ENCODE measurements at regions not wholly inside any gene's neighbourhood (a gene's known extent, or its start where the extent isn't known, plus 50 kb on each side); places are given as distances from the start of the nearest gene placed in this dataset.

GRCh38 chr20:55745840-55746239, 259.5 kb downstream of the CBLN4 start:
- Histone ChIP-seq H3K9me2 (replicated peaks; ENCODE audit: insufficient read depth) (no peaks in the 10 kb centered on the region), H3K4me1 (ENCODE audit: insufficient read depth) (no peaks in the 10 kb centered on the region), H3K9me3 (ENCODE audit: low read depth) (no peaks in the 10 kb centered on the region), H3K27ac (no peak overlapping the region), H4K20me1 (ENCODE audit: insufficient read depth, poor library complexity, severe bottlenecking) (no peaks in the 10 kb centered on the region), H3K4me2 (no peak overlapping the region), H3K36me3 (replicated peaks; ENCODE audit: insufficient read depth, low read depth) (no peaks in the 10 kb centered on the region), H3K4me3 (no peak overlapping the region), H3K27me3 (no peaks in the 10 kb centered on the region), H3K79me2 (no peaks in the 10 kb centered on the region), H2AFZ (no peak overlapping the region)
- TF ChIP-seq EZH2 (IDR thresholded peaks at IDR 0.05; ENCODE audit: borderline replicate concordance) (no peak), EZH2phosphoT487 (IDR thresholded peaks at IDR 0.05; ENCODE audit: low read depth, severe bottlenecking, unreplicated experiment) (no peak), CTCF (IDR thresholded peaks at IDR 0.05; ENCODE audit: poor library complexity) (no peak)
- no peak for DNase-seq (ENCODE audit: low spot score)
- WGBS (ENCODE audit: low lambda C conversion rate, missing lambda C conversion rate) = 63% methylated on average over 1 of the region's 1 CpG

GRCh38 chr20:55744896-55745295, 260.4 kb downstream of the CBLN4 start:
- H3K4me3 ChIP-seq = no peak overlapping the region
- no peaks in the 10 kb centered on the region for H3K36me3 ChIP-seq (replicated peaks; ENCODE audit: insufficient read depth, low read depth)
- H3K27ac ChIP-seq = no peak overlapping the region
- no peak overlapping the region for H3K4me2 ChIP-seq
- H4K20me1 ChIP-seq (ENCODE audit: insufficient read depth, poor library complexity, severe bottlenecking) = no peaks in the 10 kb centered on the region
- H2AFZ ChIP-seq = no peak overlapping the region
- H3K9me3 ChIP-seq (ENCODE audit: low read depth) = no peaks in the 10 kb centered on the region
- H3K9me2 ChIP-seq (replicated peaks; ENCODE audit: insufficient read depth) = no peaks in the 10 kb centered on the region
- no peaks in the 10 kb centered on the region for H3K27me3 ChIP-seq
- H3K79me2 ChIP-seq = no peaks in the 10 kb centered on the region
- TF ChIP-seq CTCF (IDR thresholded peaks at IDR 0.05; ENCODE audit: poor library complexity) = no peak
- no peak for TF ChIP-seq EZH2phosphoT487 (IDR thresholded peaks at IDR 0.05; ENCODE audit: low read depth, severe bottlenecking, unreplicated experiment)
- TF ChIP-seq EZH2 (IDR thresholded peaks at IDR 0.05; ENCODE audit: borderline replicate concordance) = no peak
- 84% methylated on average over 10 of the region's 10 CpGs for WGBS (ENCODE audit: low lambda C conversion rate, missing lambda C conversion rate)
- H3K4me1 ChIP-seq (ENCODE audit: insufficient read depth) = no peaks in the 10 kb centered on the region
- DNase-seq (ENCODE audit: low spot score) = peak; percentile 18

- no peaks in the 10 kb centered on the region for H3K79me2 ChIP-seq
- TF ChIP-seq EZH2phosphoT487 (IDR thresholded peaks at IDR 0.05; ENCODE audit: low read depth, severe bottlenecking, unreplicated experiment) = no peak
- no peak for TF ChIP-seq CTCF (IDR thresholded peaks at IDR 0.05; ENCODE audit: poor library complexity)
- no peak for TF ChIP-seq EZH2 (IDR thresholded peaks at IDR 0.05; ENCODE audit: borderline replicate concordance)
- H4K20me1 ChIP-seq (ENCODE audit: insufficient read depth, poor library complexity, severe bottlenecking) = no peaks in the 10 kb centered on the region
- no peak for DNase-seq (ENCODE audit: low spot score)
- no peaks in the 10 kb centered on the region for H3K27me3 ChIP-seq
- no peak overlapping the region for H3K27ac ChIP-seq
- no peaks in the 10 kb centered on the region for H3K4me1 ChIP-seq (ENCODE audit: insufficient read depth)
- no peaks in the 10 kb centered on the region for H3K36me3 ChIP-seq (replicated peaks; ENCODE audit: insufficient read depth, low read depth)
- WGBS (ENCODE audit: low lambda C conversion rate, missing lambda C conversion rate) = 82% methylated on average over 3 of the region's 3 CpGs
- H2AFZ ChIP-seq = no peak overlapping the region
- H3K9me3 ChIP-seq (ENCODE audit: low read depth) = no peaks in the 10 kb centered on the region
- no peaks in the 10 kb centered on the region for H3K9me2 ChIP-seq (replicated peaks; ENCODE audit: insufficient read depth)
- no peak overlapping the region for H3K4me2 ChIP-seq
- no peak overlapping the region for H3K4me3 ChIP-seq
Observed at GRCh38 chr20:55741801-55742200, 263.5 kb downstream of the CBLN4 start.

GRCh38 chr20:55740076-55740475, 265.2 kb downstream of the CBLN4 start:
- H3K4me1 ChIP-seq (ENCODE audit: insufficient read depth) = no peaks in the 10 kb centered on the region
- no peak overlapping the region for H3K4me2 ChIP-seq
- H2AFZ ChIP-seq = no peak overlapping the region
- TF ChIP-seq EZH2 (IDR thresholded peaks at IDR 0.05; ENCODE audit: borderline replicate concordance) (no peak), EZH2phosphoT487 (IDR thresholded peaks at IDR 0.05; ENCODE audit: low read depth, severe bottlenecking, unreplicated experiment) (no peak), CTCF (IDR thresholded peaks at IDR 0.05; ENCODE audit: poor library complexity) (no peak)
- 91% methylated on average over 8 of the region's 8 CpGs for WGBS (ENCODE audit: low lambda C conversion rate, missing lambda C conversion rate)
- H3K36me3 ChIP-seq (replicated peaks; ENCODE audit: insufficient read depth, low read depth) = no peaks in the 10 kb centered on the region
- no peaks in the 10 kb centered on the region for H3K79me2 ChIP-seq
- H3K9me3 ChIP-seq (ENCODE audit: low read depth) = no peaks in the 10 kb centered on the region
- no peaks in the 10 kb centered on the region for H4K20me1 ChIP-seq (ENCODE audit: insufficient read depth, poor library complexity, severe bottlenecking)
- no peaks in the 10 kb centered on the region for H3K9me2 ChIP-seq (replicated peaks; ENCODE audit: insufficient read depth)
- H3K27ac ChIP-seq = no peak overlapping the region
- DNase-seq (ENCODE audit: low spot score) = no peak
- H3K27me3 ChIP-seq = no peaks in the 10 kb centered on the region
- no peak overlapping the region for H3K4me3 ChIP-seq
